Mucosa of rectum (tissue), 2 donors: ENCODE measurements at regions not wholly inside any gene's neighbourhood (a gene's known extent, or its start where the extent isn't known, plus 50 kb on each side); places are given as distances from the start of the nearest gene placed in this dataset.

Experiments
- H3K27ac ChIP-seq, 2 donors: one replicate each; pipeline ENCODE4 v1.7.0; 2013; ENCODE audit warnings: inconsistent platforms in 2 of 2, low read depth in 2 of 2, low read length in 2 of 2
- H3K27me3 ChIP-seq, 2 donors: one replicate each; pipeline ENCODE4 v1.7.0; 2013; ENCODE audit warnings: low read length in 2 of 2; ENCODE audit not compliant: control insufficient read depth in 2 of 2, insufficient read depth in 2 of 2
- H3K36me3 ChIP-seq, 2 donors: one replicate each; pipeline ENCODE4 v1.7.0; 2013; ENCODE audit warnings: low read length in 2 of 2; ENCODE audit not compliant: control insufficient read depth in 2 of 2, insufficient read depth in 2 of 2
- H3K4me1 ChIP-seq, 2 donors: one replicate each; pipeline ENCODE4 v1.7.0; 2013; ENCODE audit warnings: low read length in 2 of 2, mild to moderate bottlenecking in 1 of 2; ENCODE audit not compliant: control insufficient read depth in 2 of 2, insufficient read depth in 2 of 2
- H3K4me3 ChIP-seq, 2 donors: one replicate each; pipeline ENCODE4 v1.7.0; 2013; ENCODE audit warnings: low read length in 2 of 2
- H3K9ac ChIP-seq, 2 donors: one replicate each; pipeline ENCODE4 v1.7.0; 2013; ENCODE audit warnings: low read length in 2 of 2, low read depth in 1 of 2, mild to moderate bottlenecking in 1 of 2
- H3K9me3 ChIP-seq, 2 donors: one replicate each; pipeline ENCODE4 v1.7.0; 2013; ENCODE audit warnings: low read length in 2 of 2; ENCODE audit not compliant: control insufficient read depth in 2 of 2
- donor health status: healthy.
- donor health status: Normal muscosa, but diverticular disease.

DNA sequence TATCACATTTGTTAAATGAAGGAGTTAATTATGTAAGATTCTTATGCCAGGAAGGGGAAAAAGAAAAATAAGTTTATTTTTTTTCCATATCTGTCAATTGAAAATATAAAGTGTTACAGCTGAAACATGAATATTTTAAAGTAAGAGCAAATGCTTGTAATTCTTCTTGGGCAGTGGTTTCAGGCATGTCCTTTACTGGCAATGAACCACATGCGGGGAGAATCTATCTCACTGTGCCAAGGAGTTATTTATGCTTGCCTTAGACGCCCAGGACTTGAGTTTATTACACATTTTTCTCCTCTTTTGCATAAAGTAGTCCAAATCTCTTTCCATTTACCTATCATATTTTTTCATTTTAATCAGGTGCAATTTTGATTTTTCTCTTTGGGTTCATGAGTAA, 207.8 kb upstream of the NRIP1 start:
- Histone ChIP-seq H3K27me3 (no peaks in the 10 kb centered on the region), H3K9ac (no peak overlapping the region), H3K9me3 (no peaks in the 10 kb centered on the region), H3K4me3 (no peak overlapping the region), H3K4me1 (no peaks in the 10 kb centered on the region), H3K36me3 (no peaks in the 10 kb centered on the region), H3K27ac (no peak overlapping the region)

DNA sequence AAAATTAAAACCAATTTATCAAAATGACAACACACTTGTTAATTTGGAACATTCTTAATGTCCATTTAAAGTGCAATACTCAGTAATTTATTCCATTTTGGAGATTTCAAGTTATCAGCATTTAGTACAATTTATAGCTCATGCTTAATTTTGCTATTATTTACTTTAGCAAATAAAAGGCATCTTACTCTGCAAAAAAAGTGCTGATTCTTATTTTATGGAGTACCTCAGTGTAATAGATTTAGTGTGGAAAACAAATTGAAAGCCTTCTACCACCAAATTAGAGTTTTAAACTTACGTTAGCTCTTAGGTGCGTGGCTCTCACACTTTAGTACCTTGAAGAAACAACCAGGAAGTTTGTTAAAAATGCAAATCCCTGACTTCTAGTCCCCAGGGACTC, 208.4 kb upstream of the NRIP1 start:
- H3K36me3 ChIP-seq = no peaks in the 10 kb centered on the region
- H3K27ac ChIP-seq = no peak overlapping the region
- H3K4me1 ChIP-seq = no peaks in the 10 kb centered on the region
- no peak overlapping the region for H3K4me3 ChIP-seq
- H3K9me3 ChIP-seq = no peaks in the 10 kb centered on the region
- no peaks in the 10 kb centered on the region for H3K27me3 ChIP-seq
- no peak overlapping the region for H3K9ac ChIP-seq

DNA sequence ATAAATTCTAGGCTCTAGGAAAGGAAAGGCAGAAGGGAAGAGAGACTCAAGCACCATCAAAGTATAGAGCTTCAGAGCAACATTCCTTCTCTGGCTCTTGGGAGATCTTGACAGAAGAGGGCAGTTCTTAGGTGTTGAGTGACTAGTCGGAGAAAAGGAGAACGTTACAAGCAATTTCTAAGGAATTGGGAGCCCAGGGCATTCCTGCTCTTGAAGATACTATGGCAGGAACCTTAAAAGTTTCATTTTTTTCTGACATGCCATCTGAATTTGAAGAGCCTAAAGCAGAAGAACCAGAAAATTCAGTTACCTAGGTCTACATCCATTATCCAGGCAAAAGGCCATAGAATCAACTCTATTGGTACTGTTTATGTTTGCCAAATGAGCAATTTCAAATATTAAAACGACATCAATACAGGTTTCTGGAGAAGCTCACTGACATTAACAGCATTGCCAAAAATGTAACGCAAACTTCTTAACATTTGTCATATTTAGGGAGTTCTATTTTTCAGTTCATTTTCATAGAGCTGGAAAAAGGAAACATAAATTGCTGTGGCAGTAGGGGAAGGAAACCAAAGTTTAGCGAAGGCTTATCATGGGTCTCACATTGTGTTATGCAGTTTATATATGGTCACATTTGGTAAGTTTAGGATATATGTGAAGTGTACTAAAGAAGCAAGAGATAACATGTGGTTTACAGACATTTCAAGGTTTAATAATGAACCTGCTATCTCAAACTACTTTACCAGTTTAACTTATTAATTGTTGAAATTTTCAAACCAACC, 210.1 kb upstream of the NRIP1 start:
- Histone ChIP-seq H3K36me3 (no peaks in the 10 kb centered on the region), H3K9ac (no peak overlapping the region), H3K4me3 (no peak overlapping the region), H3K9me3 (no peaks in the 10 kb centered on the region), H3K27me3 (no peaks in the 10 kb centered on the region), H3K4me1 (no peaks in the 10 kb centered on the region), H3K27ac (no peak overlapping the region)

- Histone ChIP-seq H3K9me3 (no peaks in the 10 kb centered on the region), H3K36me3 (no peaks in the 10 kb centered on the region), H3K27ac (no peak overlapping the region), H3K4me3 (no peak overlapping the region), H3K9ac (no peak overlapping the region), H3K27me3 (no peaks in the 10 kb centered on the region), H3K4me1 (no peaks in the 10 kb centered on the region)
Measured at GRCh38 chr21:15275615-15276235, 210.9 kb upstream of the NRIP1 start.

DNA sequence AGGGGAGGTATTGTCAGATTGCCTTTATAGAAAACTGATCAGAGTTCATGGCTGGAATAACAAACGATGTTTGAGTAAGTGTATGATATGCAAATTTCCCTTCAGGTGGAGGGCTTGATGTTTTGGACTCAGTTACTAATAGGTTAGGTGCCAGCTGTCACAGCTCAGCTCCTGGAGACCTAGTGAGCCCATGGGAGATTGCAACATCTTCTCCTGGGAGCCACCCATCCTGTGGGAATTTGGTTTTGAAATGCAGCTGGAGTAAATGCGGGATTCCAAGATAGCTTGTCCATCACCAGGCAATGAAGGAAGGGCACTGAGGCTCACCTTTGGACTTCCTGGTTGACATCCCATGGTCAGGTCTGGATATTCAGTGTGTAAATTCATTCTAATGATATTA, 211.4 kb upstream of the NRIP1 start:
- Histone ChIP-seq H3K27me3 (no peaks in the 10 kb centered on the region), H3K27ac (no peak overlapping the region), H3K9ac (no peak overlapping the region), H3K9me3 (no peaks in the 10 kb centered on the region), H3K4me3 (no peak overlapping the region), H3K4me1 (no peaks in the 10 kb centered on the region), H3K36me3 (no peaks in the 10 kb centered on the region)

GRCh38 chr21:15277466-15277865, 212.7 kb upstream of the NRIP1 start:
- no peaks in the 10 kb centered on the region for H3K9me3 ChIP-seq
- no peak overlapping the region for H3K4me3 ChIP-seq
- H3K9ac ChIP-seq = no peak overlapping the region
- no peak overlapping the region for H3K27ac ChIP-seq
- no peaks in the 10 kb centered on the region for H3K27me3 ChIP-seq
- H3K36me3 ChIP-seq = no peaks in the 10 kb centered on the region
- H3K4me1 ChIP-seq = no peaks in the 10 kb centered on the region

DNA sequence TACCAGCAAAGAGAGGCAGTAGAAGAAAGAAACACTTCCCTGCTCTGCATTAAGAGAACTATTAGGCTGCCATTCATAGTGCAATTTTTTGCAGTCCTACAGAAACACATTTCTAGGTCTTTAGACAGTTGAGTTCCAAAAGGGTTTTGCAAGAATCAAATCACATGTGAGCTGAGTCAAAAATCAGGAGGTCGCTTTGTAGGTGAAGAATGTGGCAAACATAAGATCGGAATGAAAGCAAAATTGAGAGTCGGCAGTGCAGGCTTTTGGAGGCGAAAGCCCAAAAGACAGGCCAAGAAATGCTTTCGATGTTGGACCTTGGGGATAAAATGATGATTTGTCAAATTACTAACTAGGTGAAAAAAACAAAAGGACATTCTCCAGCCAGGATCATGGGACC, 213.5 kb upstream of the NRIP1 start:
- Histone ChIP-seq H3K9ac (no peak overlapping the region), H3K36me3 (no peaks in the 10 kb centered on the region), H3K27ac (no peak overlapping the region), H3K9me3 (no peaks in the 10 kb centered on the region), H3K4me1 (no peaks in the 10 kb centered on the region), H3K27me3 (no peaks in the 10 kb centered on the region), H3K4me3 (no peak overlapping the region)

DNA sequence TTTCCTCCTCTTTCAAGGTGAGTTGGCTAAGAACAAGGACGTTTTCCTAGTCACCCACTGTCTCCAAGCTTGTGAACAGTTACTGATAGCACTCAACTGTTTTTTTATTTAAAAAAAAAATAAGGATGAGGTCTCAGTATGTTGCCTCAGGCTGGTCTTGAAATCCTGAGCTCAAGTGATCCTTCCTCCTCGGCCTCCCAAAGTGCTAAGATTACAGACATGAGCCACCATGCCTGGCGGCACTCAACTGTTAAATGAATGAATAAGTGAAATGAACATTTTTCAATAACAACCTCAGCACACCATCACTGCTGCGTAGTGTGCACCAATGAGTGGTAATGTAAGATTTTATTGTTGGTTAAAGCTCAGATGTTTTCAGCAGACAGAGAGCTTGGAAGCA, 214.1 kb upstream of the NRIP1 start:
- no peaks in the 10 kb centered on the region for H3K9me3 ChIP-seq
- no peak overlapping the region for H3K4me3 ChIP-seq

GRCh38 chr21:15279482-15279881, 214.7 kb upstream of the NRIP1 start:
- no peak overlapping the region for H3K9ac ChIP-seq
- H3K9me3 ChIP-seq = no peaks in the 10 kb centered on the region
- H3K27ac ChIP-seq = no peak overlapping the region
- no peak overlapping the region for H3K4me3 ChIP-seq
- H3K36me3 ChIP-seq = no peaks in the 10 kb centered on the region
- no peaks in the 10 kb centered on the region for H3K4me1 ChIP-seq
- no peaks in the 10 kb centered on the region for H3K27me3 ChIP-seq

More for the DNA sequence above, 214.1 kb upstream of the NRIP1 start:
- Histone ChIP-seq H3K4me1 (no peaks in the 10 kb centered on the region), H3K27me3 (no peaks in the 10 kb centered on the region), H3K9ac (no peak overlapping the region), H3K36me3 (no peaks in the 10 kb centered on the region), H3K27ac (no peak overlapping the region)

DNA sequence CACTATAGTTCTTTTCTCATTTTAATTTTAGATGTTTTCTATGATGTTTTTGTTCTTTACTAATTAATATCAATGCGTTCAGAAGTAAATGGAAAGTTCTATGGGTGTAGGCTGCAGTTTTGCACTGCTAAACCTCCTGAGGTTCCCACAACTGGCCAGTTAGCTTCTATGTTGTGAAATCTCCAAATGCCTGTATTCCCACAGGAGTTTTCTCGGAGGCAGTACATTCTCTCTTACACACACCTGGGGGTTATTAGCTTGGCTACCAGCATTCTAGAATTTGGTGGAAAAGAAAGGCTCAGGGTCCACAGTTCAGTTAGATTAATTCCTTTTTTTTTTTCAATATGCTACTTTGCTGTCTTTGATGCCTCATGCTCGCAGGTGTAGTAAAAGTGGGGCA, 216.9 kb upstream of the NRIP1 start:
- Histone ChIP-seq H3K4me1 (no peaks in the 10 kb centered on the region), H3K36me3 (no peaks in the 10 kb centered on the region), H3K9me3 (no peaks in the 10 kb centered on the region), H3K27ac (no peak overlapping the region), H3K9ac (no peak overlapping the region), H3K4me3 (no peak overlapping the region), H3K27me3 (no peaks in the 10 kb centered on the region)
